NCI-H2029 treated with DMSO at 0.1 percent for 48 hours (cell line): ENCODE measurements at regions not wholly inside any gene's neighbourhood (a gene's known extent, or its start where the extent isn't known, plus 50 kb on each side); places are given as distances from the start of the nearest gene placed in this dataset.
"Not testable (repeated sequence)": the region's sequence is repeated elsewhere in the genome, so short reads cannot be mapped to it uniquely, and the experiment has no call there.

Source experiments
- DNase-seq: peaks from one replicate; lab custom pipeline; 2025; lab: John Stamatoyannopoulos, UW

DNA sequence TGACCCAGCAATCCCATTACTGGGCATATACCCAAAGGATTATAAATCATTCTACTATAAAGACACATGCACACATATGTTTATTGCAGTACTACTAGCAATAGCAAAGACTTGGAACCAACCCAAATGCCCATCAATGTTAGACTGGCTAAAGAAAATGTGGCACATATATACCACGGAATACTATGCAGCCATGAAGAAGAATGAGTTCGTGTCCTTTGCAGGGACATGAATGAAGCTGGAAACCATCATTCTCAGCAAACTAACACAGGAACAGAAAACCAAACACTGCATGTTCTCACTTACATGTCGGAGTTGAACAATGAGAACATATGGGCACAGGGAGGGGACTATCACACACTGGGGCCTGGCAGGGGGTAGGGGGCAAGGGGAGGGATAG lies 183.0 kb downstream of the HACE1 start:
- not testable (repeated sequence) for DNase-seq

GRCh38 chr6:104675161-104675560 lies 184.6 kb downstream of the HACE1 start:
- not testable (repeated sequence) for DNase-seq

DNA sequence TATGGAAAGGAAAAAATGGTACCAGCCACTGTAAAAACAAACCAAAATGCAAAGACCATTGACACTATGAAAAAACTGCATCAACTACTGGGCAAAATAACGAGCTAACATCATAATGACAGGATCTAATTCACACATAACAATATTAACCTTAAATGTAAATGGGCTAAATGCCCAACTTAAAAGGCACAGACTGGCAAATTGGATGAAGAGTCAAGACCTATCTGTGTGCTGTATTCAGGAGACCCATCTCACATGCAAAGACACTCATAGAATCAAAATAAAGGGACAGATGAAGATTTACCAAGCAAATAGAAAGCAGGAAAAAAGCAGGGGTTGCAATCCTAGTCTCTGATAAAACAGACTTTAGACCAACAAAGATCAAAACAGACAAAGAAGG lies 186.6 kb downstream of the HACE1 start:
- not testable (repeated sequence) for DNase-seq

GRCh38 chr6:104671591-104671891 lies 188.2 kb downstream of the HACE1 start:
- DNase-seq = not testable (repeated sequence)

DNA sequence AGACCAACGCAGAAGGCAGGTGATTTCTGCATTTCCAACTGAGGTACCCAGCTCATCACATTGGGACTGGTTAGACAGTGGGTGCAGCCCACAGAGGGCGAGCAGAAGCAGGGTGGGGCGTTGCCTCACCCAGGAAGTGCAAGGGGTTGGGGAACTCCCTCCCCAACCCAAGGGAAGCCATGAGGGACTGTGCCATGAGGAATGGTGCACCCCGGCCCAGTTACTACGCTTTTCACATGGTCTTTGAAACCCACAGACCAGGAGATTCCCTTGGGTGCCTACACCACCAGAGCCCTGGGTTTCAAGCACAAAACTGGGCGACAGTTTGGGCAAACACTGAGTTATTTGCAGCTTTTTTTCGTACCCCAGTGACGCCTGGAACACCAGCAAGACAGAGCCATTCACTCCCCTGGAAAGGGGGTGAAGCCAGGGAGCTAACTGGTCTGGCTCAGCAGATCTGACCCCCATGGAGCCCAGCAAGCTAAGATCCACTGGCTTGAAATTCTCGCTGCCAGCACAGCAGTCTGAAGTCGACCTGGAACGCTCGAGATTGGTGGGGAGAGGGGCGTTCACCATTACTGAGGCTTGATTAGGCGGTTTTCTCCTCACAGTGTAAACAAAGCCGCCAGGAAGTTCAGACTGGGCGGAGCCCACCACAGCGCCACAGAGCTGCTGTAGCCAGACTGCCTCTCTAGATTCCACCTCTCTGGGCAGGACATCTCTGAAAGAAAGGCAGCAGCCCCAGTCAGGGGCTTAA lies 188.7 kb downstream of the HACE1 start:
- not testable (repeated sequence) for DNase-seq

DNA sequence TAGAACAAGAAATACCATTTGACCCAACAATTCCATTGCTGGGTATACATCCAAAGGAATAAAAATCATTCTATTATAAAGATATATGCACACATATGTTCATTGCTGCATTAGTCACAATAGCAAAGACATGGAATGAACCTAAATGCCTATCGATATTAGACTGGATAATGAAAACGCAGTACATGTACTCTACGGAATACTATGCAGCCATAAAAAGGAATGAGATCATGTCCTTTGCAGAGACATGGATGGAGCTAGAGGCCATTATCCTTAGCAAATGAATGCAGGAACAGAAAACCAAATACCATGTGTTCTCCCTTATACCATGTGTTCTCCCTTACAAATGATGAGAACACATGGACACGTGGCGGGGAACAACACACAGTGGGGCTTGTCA lies 190.2 kb downstream of the HACE1 start:
- DNase-seq = no peak

DNA sequence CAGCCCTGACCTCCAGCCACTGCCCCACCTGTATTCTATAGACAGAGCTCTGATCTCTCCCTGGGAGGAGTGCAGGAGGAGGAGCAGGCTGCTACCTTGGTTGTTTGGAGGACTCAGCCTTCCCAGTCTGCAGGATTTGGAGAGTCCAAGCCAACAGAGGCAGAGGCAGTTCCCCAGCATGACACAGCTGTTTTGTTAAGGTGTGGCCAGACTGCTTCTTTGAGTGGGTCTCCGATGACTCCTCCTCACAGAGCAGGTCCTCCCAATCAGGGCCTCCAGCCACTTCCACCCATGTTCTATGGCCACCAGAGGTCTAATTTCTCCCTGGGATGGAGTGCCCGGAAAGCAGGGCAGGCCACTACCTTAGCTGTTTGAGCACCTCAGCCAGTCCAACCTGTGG lies 203.5 kb downstream of the HACE1 start:
- no peak for DNase-seq

DNA sequence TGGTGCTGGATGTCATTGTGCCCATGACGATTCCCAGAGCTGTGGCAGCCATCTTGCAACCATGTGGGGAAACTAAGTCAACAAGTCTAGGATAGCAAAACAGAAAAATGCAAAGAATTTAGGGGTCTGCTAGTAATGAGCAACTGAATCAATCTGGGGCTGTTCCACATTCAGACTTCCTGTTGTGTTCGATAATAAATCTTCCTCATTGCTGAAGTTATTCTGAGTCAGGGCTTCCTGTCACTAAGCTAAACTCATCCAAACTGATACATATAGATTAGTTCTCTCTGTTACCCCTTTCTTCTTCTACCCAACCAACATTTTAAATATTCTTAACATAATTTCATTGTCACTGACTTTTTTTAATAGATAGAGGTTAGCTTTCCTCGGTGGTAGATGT lies 205.9 kb downstream of the HACE1 start:
- no peak for DNase-seq

- DNase-seq = no peak
Observed at GRCh38 chr6:104648347-104648746, 211.4 kb downstream of the HACE1 start.

GRCh38 chr6:104644848-104645247 lies 214.9 kb downstream of the HACE1 start:
- DNase-seq = no peak

DNA sequence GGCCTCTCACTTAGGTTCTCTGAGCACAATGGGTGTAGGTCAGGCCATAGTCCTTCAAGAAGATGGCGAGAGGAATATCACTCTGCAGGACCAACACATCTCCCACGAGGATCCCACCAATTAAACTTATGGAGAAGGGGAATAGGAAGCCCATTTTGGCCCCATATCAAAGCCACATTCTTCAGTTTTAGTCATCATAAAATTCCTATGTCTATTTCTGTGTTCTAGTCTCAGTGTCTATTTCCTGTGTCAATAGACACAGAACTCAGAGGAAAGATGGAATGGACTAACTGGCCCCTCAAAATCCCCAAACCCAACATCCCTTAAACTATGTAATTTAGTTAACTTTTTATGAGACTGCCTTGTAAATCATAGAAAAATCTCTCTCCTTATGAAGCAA lies 216.8 kb downstream of the HACE1 start:
- DNase-seq = no peak

GRCh38 chr6:104640761-104641160 lies 219.0 kb downstream of the HACE1 start:
- no peak for DNase-seq

DNA sequence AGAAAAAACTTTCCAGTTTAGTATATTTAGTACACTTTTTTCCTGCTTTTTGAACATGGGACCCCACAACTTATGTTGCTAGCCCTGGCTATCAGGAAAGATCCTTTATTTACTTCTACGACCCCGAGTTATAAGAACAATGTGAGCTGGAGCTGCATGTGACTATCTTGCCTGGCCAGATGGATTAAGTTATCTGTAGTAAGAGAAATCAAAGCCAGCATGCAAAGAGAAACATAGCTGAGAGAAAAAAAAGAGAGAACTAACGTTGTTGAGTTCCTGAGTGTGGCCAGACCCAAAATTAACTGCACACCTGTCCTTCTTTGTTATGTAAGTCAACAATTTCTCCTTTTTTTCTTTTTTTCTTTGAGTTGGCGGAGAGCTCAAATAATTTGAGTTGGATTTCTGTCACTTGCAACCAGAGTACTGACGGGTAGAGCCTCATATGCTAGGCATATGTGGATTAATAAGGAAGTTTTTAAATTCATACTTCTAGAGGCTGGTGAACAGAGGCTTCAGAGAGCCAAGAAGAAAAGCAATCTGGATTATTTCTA lies 219.5 kb downstream of the HACE1 start:
- no peak for DNase-seq

GRCh38 chr6:104639668-104640067 lies 220.1 kb downstream of the HACE1 start:
- no peak for DNase-seq

DNA sequence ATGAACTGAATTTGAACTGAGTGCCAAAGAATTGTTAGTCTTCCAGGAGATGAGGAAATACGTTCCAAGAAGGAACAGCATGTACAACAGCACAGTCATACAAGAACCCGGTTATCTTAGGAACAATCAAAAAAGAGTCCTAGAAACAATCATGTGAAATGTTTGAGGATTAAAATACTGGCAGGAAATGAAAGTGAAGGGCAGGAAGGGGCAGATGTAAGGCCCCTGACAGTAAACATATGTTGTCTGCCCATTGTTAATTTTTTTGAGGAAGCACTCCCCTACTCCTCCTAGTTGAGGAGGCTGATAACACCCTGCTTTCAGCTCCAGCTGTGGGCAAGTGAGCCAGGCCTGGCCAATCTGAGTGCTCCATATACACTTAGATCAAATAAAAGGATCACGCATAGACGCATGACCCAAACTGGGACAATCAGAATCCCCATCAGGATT lies 220.9 kb downstream of the HACE1 start:
- DNase-seq = no peak

- no peak for DNase-seq
Observed at GRCh38 chr6:104633125-104633524, 226.6 kb downstream of the HACE1 start.

GRCh38 chr6:104632588-104632987 lies 227.1 kb downstream of the HACE1 start:
- DNase-seq = no peak

DNA sequence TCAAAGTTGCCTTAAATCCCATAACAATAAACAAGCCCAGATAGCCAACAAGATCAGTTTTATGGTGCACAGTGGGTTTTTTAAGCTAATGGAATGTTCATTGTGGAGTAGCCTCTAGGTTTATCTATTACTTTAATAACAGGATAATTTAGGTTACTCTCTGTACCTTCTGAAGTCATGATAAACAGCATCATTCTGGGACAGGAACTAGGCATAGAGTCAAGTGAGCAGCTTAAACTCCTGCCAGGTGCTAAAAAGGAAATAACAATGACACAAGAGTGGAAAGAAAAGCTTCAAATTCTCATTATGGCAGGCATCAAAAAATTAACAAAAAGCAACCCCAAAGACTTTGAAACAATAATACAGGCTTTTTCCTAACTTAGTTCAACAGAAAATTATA lies 228.8 kb downstream of the HACE1 start:
- DNase-seq = no peak

DNA sequence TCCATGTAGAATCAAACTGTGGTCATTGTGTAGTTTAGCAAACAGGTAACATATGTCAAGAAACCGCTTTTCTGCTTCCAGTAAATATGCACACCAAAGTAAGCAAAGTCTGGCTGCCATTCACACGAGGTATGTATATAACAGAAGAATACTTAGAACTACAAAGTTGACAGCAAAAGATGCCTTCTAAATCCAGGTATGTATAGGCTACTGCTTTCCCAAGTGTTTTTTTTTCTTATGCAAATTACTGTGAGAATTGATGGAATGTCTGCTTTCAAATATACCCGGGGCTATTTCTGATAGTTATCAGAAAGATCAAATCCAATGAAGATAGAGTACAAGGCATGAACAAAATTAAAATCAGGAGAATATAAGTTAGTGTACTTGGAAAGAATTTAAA lies 229.2 kb downstream of the HACE1 start:
- no peak for DNase-seq

- no peak for DNase-seq
Observed at GRCh38 chr6:104629826-104630225, 229.9 kb downstream of the HACE1 start.

DNA sequence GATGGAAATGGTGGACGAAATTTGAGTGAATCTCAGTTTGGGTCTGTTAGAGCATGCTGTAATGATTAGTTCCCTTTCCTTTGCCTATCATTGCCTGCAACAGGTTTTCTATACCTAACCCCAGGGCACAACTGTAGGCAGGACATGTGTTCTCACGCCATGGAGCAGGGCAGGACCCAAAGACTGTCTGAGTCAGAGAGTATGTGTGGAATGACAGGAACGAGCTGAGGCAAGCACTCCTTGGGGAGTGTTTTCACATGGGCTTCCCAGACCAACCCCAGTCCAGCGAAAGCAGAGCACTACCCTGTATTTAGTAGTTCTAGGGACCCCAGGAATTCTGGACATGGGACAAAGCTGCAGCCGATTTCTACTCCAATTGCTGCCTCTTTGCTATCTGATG lies 234.2 kb downstream of the HACE1 start:
- no peak for DNase-seq

DNA sequence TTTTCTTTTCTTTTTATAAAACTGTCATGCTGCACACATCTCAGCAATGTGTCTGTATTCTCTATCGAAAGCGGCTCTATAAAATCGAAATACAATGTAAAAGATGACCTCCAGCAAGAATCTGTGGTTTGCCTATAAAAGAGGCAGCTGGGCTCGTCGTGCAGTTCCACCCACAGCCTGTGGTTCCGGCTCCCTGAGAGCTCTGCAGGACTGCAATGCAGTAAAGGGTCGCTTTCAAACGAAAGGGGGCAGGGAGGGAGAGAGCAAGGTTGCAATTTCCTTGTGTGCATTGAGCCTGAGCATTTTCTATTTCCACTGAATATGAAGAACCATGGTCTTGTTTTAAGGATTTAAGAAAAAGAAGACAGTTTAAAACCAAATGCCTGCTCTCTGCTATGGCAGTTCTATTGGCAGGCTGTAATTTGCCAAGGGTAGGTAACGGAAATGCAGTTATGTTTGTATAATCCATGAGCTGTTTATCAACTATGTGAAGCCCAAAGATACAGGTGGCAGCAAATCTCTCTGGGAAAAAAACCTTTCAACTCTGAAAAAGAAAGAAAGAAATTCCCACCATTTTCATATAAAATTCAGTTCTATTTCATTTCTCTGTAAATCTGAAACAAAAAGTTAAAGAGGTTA lies 236.5 kb downstream of the HACE1 start:
- no peak for DNase-seq

- no peak for DNase-seq
Observed at GRCh38 chr6:104621396-104621795, 238.3 kb downstream of the HACE1 start.

- no peak for DNase-seq
Observed at GRCh38 chr6:104617591-104617990, 242.1 kb downstream of the HACE1 start.
